ENCODE measurements at regions not wholly inside any gene's neighbourhood (a gene's known extent, or its start where the extent isn't known, plus 50 kb on each side); places are given as distances from the start of the nearest gene placed in this dataset.

- Histone ChIP-seq H3K36me3 (ENCODE audit: insufficient read depth, low read length) (no peaks in the 10 kb centered on the region), H3K27ac (ENCODE audit: low read depth, low read length) (peak overlapping the region; percentile 75), H3K9me3 (ENCODE audit: low read depth, low read length) (no peaks in the 10 kb centered on the region), H2AFZ (ENCODE audit: low read length) (no peak overlapping the region), H3K4me2 (ENCODE audit: insufficient read depth, low read length) (peak overlapping the region; percentile 59), H3K27me3 (ENCODE audit: insufficient read depth, low read length) (no peaks in the 10 kb centered on the region), H3K79me2 (ENCODE audit: insufficient read depth, low read length) (no peaks in the 10 kb centered on the region), H4K20me1 (ENCODE audit: insufficient read depth, low read length) (no peaks in the 10 kb centered on the region), H3K4me1 (ENCODE audit: insufficient read depth, low read length) (peaks cover 65% of the 10 kb centered on the region), H3K4me3 (ENCODE audit: insufficient read depth, low read length) (peak overlapping the region; percentile 6)
- DNase-seq (ENCODE audit: insufficient read length, low spot score, missing footprints): peak; percentile 93
- no peak for TF ChIP-seq CTCF (IDR thresholded peaks at IDR 0.05; ENCODE audit: extremely low read depth, low read depth, low read length)
Measured at GRCh38 chr2:234245945-234246344, 195.4 kb downstream of the SPP2 start.

- Histone ChIP-seq H3K4me2 (ENCODE audit: insufficient read depth, low read length) (peak overlapping the region; percentile 71), H4K20me1 (ENCODE audit: insufficient read depth, low read length) (no peaks in the 10 kb centered on the region), H3K4me1 (ENCODE audit: insufficient read depth, low read length) (peaks cover 49% of the 10 kb centered on the region), H3K4me3 (ENCODE audit: insufficient read depth, low read length) (peak overlapping the region; percentile 28), H3K27ac (ENCODE audit: low read depth, low read length) (peak overlapping the region; percentile 51), H3K9me3 (ENCODE audit: low read depth, low read length) (no peaks in the 10 kb centered on the region), H3K27me3 (ENCODE audit: insufficient read depth, low read length) (no peaks in the 10 kb centered on the region), H3K79me2 (ENCODE audit: insufficient read depth, low read length) (no peaks in the 10 kb centered on the region), H3K36me3 (ENCODE audit: insufficient read depth, low read length) (no peaks in the 10 kb centered on the region), H2AFZ (ENCODE audit: low read length) (peak overlapping the region; percentile 73)
- no peak for DNase-seq (ENCODE audit: insufficient read length, low spot score, missing footprints)
- TF ChIP-seq CTCF (IDR thresholded peaks at IDR 0.05; ENCODE audit: extremely low read depth, low read depth, low read length): no peak
Measured at GRCh38 chr2:234243871-234244565, 193.5 kb downstream of the SPP2 start.

- H2AFZ ChIP-seq (ENCODE audit: low read length): no peak overlapping the region
- peak overlapping the region; percentile 54 for H3K4me2 ChIP-seq (ENCODE audit: insufficient read depth, low read length)
- TF ChIP-seq CTCF (IDR thresholded peaks at IDR 0.05; ENCODE audit: extremely low read depth, low read depth, low read length): no peak
- peak overlapping the region; percentile 63 for H3K27ac ChIP-seq (ENCODE audit: low read depth, low read length)
- no peaks in the 10 kb centered on the region for H3K79me2 ChIP-seq (ENCODE audit: insufficient read depth, low read length)
- no peaks in the 10 kb centered on the region for H3K36me3 ChIP-seq (ENCODE audit: insufficient read depth, low read length)
- H3K27me3 ChIP-seq (ENCODE audit: insufficient read depth, low read length): no peaks in the 10 kb centered on the region
- no peak overlapping the region for H3K4me3 ChIP-seq (ENCODE audit: insufficient read depth, low read length)
- H3K4me1 ChIP-seq (ENCODE audit: insufficient read depth, low read length): peaks cover 49% of the 10 kb centered on the region
- DNase-seq (ENCODE audit: insufficient read length, low spot score, missing footprints): no peak
- no peaks in the 10 kb centered on the region for H4K20me1 ChIP-seq (ENCODE audit: insufficient read depth, low read length)
- H3K9me3 ChIP-seq (ENCODE audit: low read depth, low read length): no peaks in the 10 kb centered on the region
Measured at GRCh38 chr2:234242459-234242836, 191.9 kb downstream of the SPP2 start.

GRCh38 chr2:234241656-234242458 lies 191.4 kb downstream of the SPP2 start:
- no peak for TF ChIP-seq CTCF (IDR thresholded peaks at IDR 0.05; ENCODE audit: extremely low read depth, low read depth, low read length)
- DNase-seq (ENCODE audit: insufficient read length, low spot score, missing footprints): peak; percentile 77
- Histone ChIP-seq H3K9me3 (ENCODE audit: low read depth, low read length) (no peaks in the 10 kb centered on the region), H2AFZ (ENCODE audit: low read length) (no peak overlapping the region), H3K4me2 (ENCODE audit: insufficient read depth, low read length) (peak overlapping the region; percentile 54), H3K27me3 (ENCODE audit: insufficient read depth, low read length) (no peaks in the 10 kb centered on the region), H3K27ac (ENCODE audit: low read depth, low read length) (peak overlapping the region; percentile 63), H3K79me2 (ENCODE audit: insufficient read depth, low read length) (no peaks in the 10 kb centered on the region), H3K4me3 (ENCODE audit: insufficient read depth, low read length) (no peak overlapping the region), H3K36me3 (ENCODE audit: insufficient read depth, low read length) (no peaks in the 10 kb centered on the region), H3K4me1 (ENCODE audit: insufficient read depth, low read length) (peaks cover 49% of the 10 kb centered on the region), H4K20me1 (ENCODE audit: insufficient read depth, low read length) (no peaks in the 10 kb centered on the region)
